ENCODE measurements at regions not wholly inside any gene's neighbourhood (a gene's known extent, or its start where the extent isn't known, plus 50 kb on each side); places are given as distances from the start of the nearest gene placed in this dataset.

- Histone ChIP-seq H3K4me1 (ENCODE audit: control insufficient read depth, low read length) (no peaks in the 10 kb centered on the region), H3K4me3 (ENCODE audit: low read length) (no peak overlapping the region), H3F3A (ENCODE audit: control insufficient read depth, insufficient read depth) (no peaks in the 10 kb centered on the region), H4K20me1 (ENCODE audit: control insufficient read depth, insufficient read depth, low read depth, low read length) (no peaks in the 10 kb centered on the region), H3K9me3 (ENCODE audit: control insufficient read depth, insufficient read depth, low read length) (no peaks in the 10 kb centered on the region), H3K4me2 (ENCODE audit: low read length) (no peak overlapping the region), H3K27me3 (ENCODE audit: control insufficient read depth, low read length) (no peaks in the 10 kb centered on the region), H3K79me2 (ENCODE audit: control insufficient read depth, low read length) (no peaks in the 10 kb centered on the region), H3K9me2 (replicated peaks; ENCODE audit: control insufficient read depth, low read length) (no peaks in the 10 kb centered on the region; the same call in 1 of the 2 replicates), H3K27ac (ENCODE audit: low read depth, low read length) (no peak overlapping the region), H3K36me3 (ENCODE audit: control insufficient read depth, low read length) (no peaks in the 10 kb centered on the region)
- TF ChIP-seq CTCF (IDR thresholded peaks at IDR 0.05; ENCODE audit: low read depth, low read length, poor library complexity, severe bottlenecking), result no peak
- no peak for TF ChIP-seq EZH2phosphoT487 (IDR thresholded peaks at IDR 0.05; ENCODE audit: borderline replicate concordance, low read length)
Measured at GRCh38 chr5:25500635-25501034, 855.9 kb upstream of the CDH10 start.

DNA sequence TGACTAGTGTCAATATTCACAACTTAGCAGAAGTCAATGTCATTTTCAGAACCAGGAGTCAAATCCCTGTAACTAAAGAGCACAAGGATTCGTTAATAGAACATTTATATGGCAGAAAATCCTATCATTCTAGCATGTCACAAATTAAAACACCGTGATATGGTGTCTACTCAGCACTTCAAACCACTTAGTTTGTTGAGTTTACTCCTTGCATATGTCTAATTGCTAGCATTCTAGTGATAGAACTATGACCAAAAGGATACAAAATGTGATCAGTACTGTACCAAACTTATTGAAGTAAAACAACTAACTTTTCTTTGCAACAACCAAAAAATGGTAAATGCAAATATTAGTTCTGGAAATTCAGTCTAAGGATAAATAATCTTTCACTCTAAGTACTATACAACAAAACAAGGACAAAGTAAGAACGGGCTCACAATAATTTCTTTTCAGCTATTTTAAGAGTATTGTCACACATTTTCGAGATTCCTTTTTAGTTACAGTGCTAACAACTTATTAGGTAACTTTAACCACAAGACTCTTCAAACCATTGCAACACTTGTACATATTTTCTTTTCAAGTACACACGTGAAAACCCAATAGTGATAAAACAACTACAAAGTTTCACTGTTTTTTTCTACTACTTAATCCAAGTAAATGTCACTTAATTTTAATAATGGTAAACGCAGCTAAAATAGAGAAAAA, 845.2 kb upstream of the CDH10 start:
- H3K36me3 ChIP-seq (ENCODE audit: control insufficient read depth, low read length), result no peaks in the 10 kb centered on the region
- no peaks in the 10 kb centered on the region for H3F3A ChIP-seq (ENCODE audit: control insufficient read depth, insufficient read depth)
- no peak overlapping the region for H3K4me3 ChIP-seq (ENCODE audit: low read length)
- H3K27ac ChIP-seq (ENCODE audit: low read depth, low read length), result no peak overlapping the region
- H3K4me2 ChIP-seq (ENCODE audit: low read length), result no peak overlapping the region
- no peaks in the 10 kb centered on the region for H3K9me2 ChIP-seq (replicated peaks; ENCODE audit: control insufficient read depth, low read length)
- no peaks in the 10 kb centered on the region for H3K27me3 ChIP-seq (ENCODE audit: control insufficient read depth, low read length)
- H3K9me3 ChIP-seq (ENCODE audit: control insufficient read depth, insufficient read depth, low read length), result no peaks in the 10 kb centered on the region
- H4K20me1 ChIP-seq (ENCODE audit: control insufficient read depth, insufficient read depth, low read depth, low read length), result no peaks in the 10 kb centered on the region
- H3K79me2 ChIP-seq (ENCODE audit: control insufficient read depth, low read length), result no peaks in the 10 kb centered on the region
- H3K4me1 ChIP-seq (ENCODE audit: control insufficient read depth, low read length), result peaks cover 14% of the 10 kb centered on the region
- no peak for TF ChIP-seq CTCF (IDR thresholded peaks at IDR 0.05; ENCODE audit: low read depth, low read length, poor library complexity, severe bottlenecking)
- TF ChIP-seq EZH2phosphoT487 (IDR thresholded peaks at IDR 0.05; ENCODE audit: borderline replicate concordance, low read length), result no peak

GRCh38 chr5:25488119-25488518, 843.3 kb upstream of the CDH10 start:
- no peak overlapping the region for H3K4me3 ChIP-seq (ENCODE audit: low read length)
- no peak for TF ChIP-seq CTCF (IDR thresholded peaks at IDR 0.05; ENCODE audit: low read depth, low read length, poor library complexity, severe bottlenecking)
- no peak for TF ChIP-seq EZH2phosphoT487 (IDR thresholded peaks at IDR 0.05; ENCODE audit: borderline replicate concordance, low read length)
- no peaks in the 10 kb centered on the region for H3K27me3 ChIP-seq (ENCODE audit: control insufficient read depth, low read length)
- H3K9me3 ChIP-seq (ENCODE audit: control insufficient read depth, insufficient read depth, low read length), result no peaks in the 10 kb centered on the region
- peak overlapping the region; percentile 25; the same call in 1 of the 2 replicates for H3K4me2 ChIP-seq (ENCODE audit: low read length)
- no peaks in the 10 kb centered on the region for H3F3A ChIP-seq (ENCODE audit: control insufficient read depth, insufficient read depth)
- no peaks in the 10 kb centered on the region for H4K20me1 ChIP-seq (ENCODE audit: control insufficient read depth, insufficient read depth, low read depth, low read length)
- no peaks in the 10 kb centered on the region for H3K9me2 ChIP-seq (replicated peaks; ENCODE audit: control insufficient read depth, low read length)
- no peaks in the 10 kb centered on the region for H3K79me2 ChIP-seq (ENCODE audit: control insufficient read depth, low read length)
- H3K36me3 ChIP-seq (ENCODE audit: control insufficient read depth, low read length), result no peaks in the 10 kb centered on the region
- peaks cover 14% of the 10 kb centered on the region for H3K4me1 ChIP-seq (ENCODE audit: control insufficient read depth, low read length)
- no peak overlapping the region for H3K27ac ChIP-seq (ENCODE audit: low read depth, low read length)

Data from DOHH2 (cell line).